Right atrium auricular region (tissue), 2 donors: ENCODE measurements at regions not wholly inside any gene's neighbourhood (a gene's known extent, or its start where the extent isn't known, plus 50 kb on each side); places are given as distances from the start of the nearest gene placed in this dataset.

ENCODE experiments used
- DNase-seq: peaks from one replicate; pipeline ENCODE4 v3.0.0-alpha.2; 2019; ENCODE audit warnings: low spot score
- H3K27ac ChIP-seq, 2 donors: fragments of 200-600 bp; sonication (generic); 1 replicate in 1 of 2; 2 replicates in 1 of 2; pipeline ENCODE4 v1.5.1; 2016 to 2019
- H3K27me3 ChIP-seq, 2 donors: fragments of 200-600 bp; sonication (generic); one replicate each; pipeline versions ENCODE4 v1.5.1 to v1.6.0; 2017 to 2019
- H3K36me3 ChIP-seq: fragments of 200-600 bp; sonication (generic); one replicate; pipeline ENCODE4 v1.5.1; 2016
- H3K4me1 ChIP-seq, 2 donors: fragments of 200-600 bp; sonication (generic); one replicate each; pipeline versions ENCODE4 v1.5.1 to v1.6.0; 2017 to 2019
- H3K4me3 ChIP-seq, 2 donors: fragments of 200-600 bp; sonication (generic); 1 replicate in 1 of 2; 2 replicates in 1 of 2; pipeline ENCODE4 v1.5.1; 2017 to 2019; ENCODE audit warnings: mild to moderate bottlenecking in 1 of 2, moderate library complexity in 1 of 2
- H3K9me3 ChIP-seq, 2 donors: fragments of 200-600 bp; sonication (generic); one replicate each; pipeline ENCODE4 v1.5.1; 2019
- CTCF ChIP-seq, 2 donors: fragments of 200-600 bp; sonication (generic); IDR thresholded peaks; one replicate each; pipeline ENCODE4 v1.5.1; 2019; ENCODE audit warnings: antibody characterized with exemption in 2 of 2

DNA sequence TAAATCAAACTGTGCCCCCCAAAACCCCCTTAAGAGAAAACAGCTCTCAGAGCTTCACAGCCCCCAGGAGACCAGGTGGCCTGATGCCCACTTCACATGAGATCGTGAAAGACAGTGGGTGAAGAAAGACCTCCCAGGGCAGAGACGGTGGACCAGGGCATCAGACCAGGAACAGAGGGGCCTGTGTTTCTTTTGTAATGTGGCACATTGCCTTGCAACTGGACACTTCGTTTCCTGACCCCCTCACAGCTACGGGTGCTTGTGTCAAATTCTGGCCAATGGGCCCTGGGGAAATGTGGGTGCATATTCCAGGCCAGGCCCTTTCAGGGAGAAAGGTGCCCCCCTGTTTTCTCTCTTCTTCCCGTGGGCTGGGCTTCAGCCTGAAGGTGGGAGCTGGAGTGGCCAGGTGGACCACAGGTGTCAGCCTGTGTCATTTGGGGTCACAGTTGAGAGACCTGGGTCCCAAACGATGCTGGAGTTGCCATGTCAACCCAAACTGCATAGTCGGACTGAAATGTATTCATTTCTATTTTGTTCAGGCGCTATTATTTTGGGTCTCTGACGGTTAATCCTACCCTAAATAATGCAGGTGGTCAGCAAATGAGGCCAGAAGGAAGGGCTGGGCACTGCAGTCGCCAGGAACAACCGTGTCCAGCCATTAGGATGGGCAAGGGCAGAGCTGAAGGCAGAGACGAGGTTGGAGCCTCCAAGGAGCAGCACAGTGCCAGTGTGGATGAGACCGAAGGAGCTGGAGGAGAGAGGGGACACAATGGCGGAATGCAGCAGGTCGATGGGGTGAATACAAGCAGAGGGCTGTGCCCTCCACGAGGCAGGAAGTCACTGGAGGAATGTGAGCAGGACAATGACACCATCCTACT lies 338.2 kb downstream of the EIPR1 start:
- Histone ChIP-seq H3K27ac (no peak overlapping the region), H3K9me3 (no peaks in the 10 kb centered on the region), H3K4me3 (no peak overlapping the region), H3K36me3 (no peaks in the 10 kb centered on the region), H3K4me1 (peaks cover 0 to 22% of the 10 kb centered on the region in 2 donors), H3K27me3 (no peaks in the 10 kb centered on the region)
- no peak for DNase-seq
- TF ChIP-seq CTCF (IDR thresholded peaks at IDR 0.05): no peak

DNA sequence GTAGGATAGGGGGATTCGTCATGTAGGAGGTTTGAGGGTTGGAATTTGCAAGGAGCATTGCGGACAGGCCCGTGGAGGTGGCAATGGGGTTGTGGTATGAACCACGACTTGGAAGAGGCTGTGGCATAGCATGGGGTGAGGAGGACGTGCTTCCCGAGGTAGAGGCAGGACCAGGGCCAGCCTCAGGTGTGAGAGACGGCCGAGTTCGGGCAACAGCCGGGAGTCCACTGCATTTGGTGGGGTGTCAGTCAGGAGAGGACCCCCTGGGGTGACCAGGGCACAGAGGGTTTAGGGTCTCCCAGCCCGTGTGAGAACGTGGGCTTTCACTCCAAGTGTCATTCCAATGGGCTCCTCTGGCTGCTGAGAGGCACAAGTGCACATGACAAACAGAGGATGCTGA lies 339.0 kb downstream of the EIPR1 start:
- no peak for DNase-seq
- no peaks in the 10 kb centered on the region for H3K36me3 ChIP-seq
- H3K27me3 ChIP-seq: no peaks in the 10 kb centered on the region
- H3K4me1 ChIP-seq: peaks cover 0 to 22% of the 10 kb centered on the region in 2 donors
- no peaks in the 10 kb centered on the region for H3K9me3 ChIP-seq
- TF ChIP-seq CTCF (IDR thresholded peaks at IDR 0.05): no peak
- no peak overlapping the region for H3K27ac ChIP-seq
- no peak overlapping the region for H3K4me3 ChIP-seq

GRCh38 chr2:3037196-3038194 lies 340.1 kb downstream of the EIPR1 start:
- no peak overlapping the region for H3K4me3 ChIP-seq
- peaks cover 0 to 16% of the 10 kb centered on the region in 2 donors for H3K4me1 ChIP-seq
- DNase-seq: peak; percentile 50
- no peaks in the 10 kb centered on the region for H3K36me3 ChIP-seq
- no peak overlapping the region for H3K27ac ChIP-seq
- H3K9me3 ChIP-seq: no peaks in the 10 kb centered on the region
- no peaks in the 10 kb centered on the region for H3K27me3 ChIP-seq
- TF ChIP-seq CTCF (IDR thresholded peaks at IDR 0.05): no peak

DNA sequence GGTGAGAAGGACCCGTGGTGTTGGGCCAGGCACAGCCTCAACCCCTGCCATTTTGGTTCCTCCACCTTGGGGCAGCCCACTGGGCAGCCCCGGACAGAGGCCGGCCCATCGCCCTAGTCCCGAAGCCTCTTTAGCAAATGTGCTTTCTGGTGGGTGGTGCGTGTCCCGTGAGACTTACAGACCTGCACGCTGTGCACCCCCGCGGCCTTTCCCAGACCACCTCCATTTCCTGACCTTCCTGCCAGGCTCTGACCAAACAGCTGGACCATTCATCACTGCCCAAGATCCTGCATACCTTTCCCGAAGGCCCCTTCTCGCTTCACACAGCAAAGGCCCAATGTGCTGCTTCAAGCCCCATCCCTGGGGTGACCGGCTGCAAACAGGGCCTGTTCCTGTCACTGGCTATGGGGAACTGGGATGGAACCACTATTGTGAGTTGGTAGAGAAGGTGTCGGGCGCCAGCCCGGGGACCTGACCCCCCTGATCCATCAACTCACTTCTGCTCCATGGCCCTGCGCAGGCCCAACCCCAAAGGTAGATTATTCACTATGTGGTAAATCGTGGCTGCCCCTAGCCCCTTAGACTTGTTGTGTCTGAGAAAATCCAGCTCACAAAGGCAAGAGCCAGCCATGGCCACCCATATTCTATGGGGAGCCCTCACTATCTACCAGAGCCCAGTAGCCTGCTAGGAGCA lies 341.0 kb downstream of the EIPR1 start:
- Histone ChIP-seq H3K27ac (no peak overlapping the region), H3K36me3 (no peaks in the 10 kb centered on the region), H3K9me3 (no peaks in the 10 kb centered on the region), H3K4me3 (no peak overlapping the region), H3K4me1 (peaks cover 0 to 7% of the 10 kb centered on the region in 2 donors), H3K27me3 (no peaks in the 10 kb centered on the region)
- no peak for TF ChIP-seq CTCF (IDR thresholded peaks at IDR 0.05)
- no peak for DNase-seq

GRCh38 chr2:3035385-3036050 lies 342.1 kb downstream of the EIPR1 start:
- Histone ChIP-seq H3K27ac (no peak overlapping the region), H3K4me3 (no peak overlapping the region), H3K27me3 (no peaks in the 10 kb centered on the region), H3K36me3 (no peaks in the 10 kb centered on the region), H3K4me1 (no peaks in the 10 kb centered on the region), H3K9me3 (no peaks in the 10 kb centered on the region)
- DNase-seq: no peak
- no peak for TF ChIP-seq CTCF (IDR thresholded peaks at IDR 0.05)
